CD4-positive, alpha-beta T cell (primary cell): ENCODE measurements at regions not wholly inside any gene's neighbourhood (a gene's known extent, or its start where the extent isn't known, plus 50 kb on each side); places are given as distances from the start of the nearest gene placed in this dataset.

Source experiments
- ATAC-seq: fragments of 200-7000 bp; cut with Tn5 transposase; one replicate; pipeline ENCODE4 v1.10.0; 2022; ENCODE audit warnings: mild to moderate bottlenecking; ENCODE audit not compliant: poor library complexity
- CTCF ChIA-PET: fragments of 350-600 bp; sonication (Branson Sonifier 250); formaldehyde crosslinking; loops from one replicate; lab custom pipeline; 2021; ENCODE audit warnings: antibody characterized with exemption, inconsistent platforms; lab: Charles Lee
- POLR2A ChIA-PET: fragments of 350-600 bp; sonication (Branson Sonifier 250); formaldehyde crosslinking; loops from one replicate; lab custom pipeline; 2021; ENCODE audit warnings: antibody characterized with exemption, inconsistent platforms; lab: Charles Lee
- DNase-seq, 14 experiments: peaks; one replicate each; pipeline ENCODE4 v3.0.0-alpha.2; 2013 to 2020; ENCODE audit warnings: mixed read lengths in 2 of 14
- H3K27ac ChIP-seq, 2 donors: one replicate each; pipeline versions ENCODE4 v1.5.1 to v1.7.0; 2013; ENCODE audit warnings: low read length in 2 of 2, low read depth in 1 of 2, mild to moderate bottlenecking in 1 of 2
- H3K27me3 ChIP-seq, 2 experiments: 1 replicate in 1 of 2; 2 replicates in 1 of 2; pipeline versions ENCODE4 v1.6.1 to v1.7.0; 2013; ENCODE audit warnings: low read length in 2 of 2, control low read depth in 1 of 2, mild to moderate bottlenecking in 1 of 2, moderate library complexity in 1 of 2; ENCODE audit not compliant: insufficient read depth in 2 of 2, control insufficient read depth in 1 of 2
- H3K36me3 ChIP-seq: one replicate; pipeline ENCODE4 v1.6.1; 2013; ENCODE audit warnings: low read length, control low read depth; ENCODE audit not compliant: insufficient read depth
- H3K4me1 ChIP-seq: one replicate; pipeline ENCODE4 v1.6.1; 2013; ENCODE audit warnings: low read length, control low read depth; ENCODE audit not compliant: insufficient read depth
- H3K4me3 ChIP-seq: one replicate; pipeline ENCODE4 v1.5.1; 2013; ENCODE audit warnings: mild to moderate bottlenecking, low read length, moderate library complexity
- H3K9me3 ChIP-seq, 2 experiments: 1 replicate in 1 of 2; 2 replicates in 1 of 2; pipeline versions ENCODE4 v1.6.1 to v1.7.0; 2013; ENCODE audit warnings: low read length in 2 of 2, mild to moderate bottlenecking in 2 of 2, control low read depth in 1 of 2, moderate library complexity in 1 of 2; ENCODE audit not compliant: control insufficient read depth in 1 of 2, insufficient read depth in 1 of 2
- H3K27ac Mint-ChIP-seq: one replicate; pipeline ENCODE4 v1.8.0; 2020; ENCODE audit warnings: mixed read lengths
- H3K27me3 Mint-ChIP-seq: one replicate; pipeline ENCODE4 v1.8.0; 2021; ENCODE audit warnings: mixed read lengths
- H3K36me3 Mint-ChIP-seq: one replicate; pipeline ENCODE4 v1.8.0; 2021; ENCODE audit warnings: low read depth, mixed read lengths
- H3K4me1 Mint-ChIP-seq: one replicate; pipeline ENCODE4 v1.8.0; 2021; ENCODE audit warnings: low read depth, mixed read lengths
- H3K4me3 Mint-ChIP-seq: one replicate; pipeline ENCODE4 v1.8.0; 2020; ENCODE audit warnings: mild to moderate bottlenecking, mixed read lengths
- H3K9me3 Mint-ChIP-seq: one replicate; pipeline ENCODE4 v1.8.0; 2020; ENCODE audit warnings: mixed read lengths
- CTCF ChIP-seq: fragments of 200-600 bp; IDR thresholded peaks from one replicate; pipeline ENCODE4 v1.8.0; 2022; ENCODE audit warnings: antibody characterized with exemption, mild to moderate bottlenecking
- intact Hi-C, 2 experiments: fragments of 100-400 bp; cut with DNase I in 1 of 2; cut with micrococcal nuclease in 1 of 2; formaldehyde crosslinking; loops; one replicate each; pipeline versions ENCODE4 v1.15.1 to v1.9.0; 2023 to 2025; cut with DNase I, micrococcal nuclease

DNA sequence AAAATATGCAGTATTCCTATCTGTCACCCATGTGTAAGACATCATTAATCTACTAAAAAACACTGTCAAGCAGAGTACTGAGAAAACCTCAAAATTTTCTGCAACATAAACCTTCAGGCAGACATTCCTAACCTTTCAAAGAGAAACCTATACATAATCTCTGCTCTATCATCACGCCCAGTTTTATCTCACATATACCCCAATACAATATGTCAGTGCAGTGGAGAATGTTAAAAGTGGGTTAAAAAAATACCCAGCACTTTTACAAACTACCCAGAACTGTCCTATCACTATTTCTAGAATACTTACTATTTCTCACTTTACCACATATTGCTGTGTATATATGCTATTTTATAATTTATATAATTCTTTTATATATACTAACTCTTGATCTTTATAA, 922.0 kb upstream of the SORCS1 start:
- peaks cover 0 to 2% of the 10 kb centered on the region in 2 experiments for H3K9me3 ChIP-seq
- H3K36me3 ChIP-seq: no peaks in the 10 kb centered on the region
- TF ChIP-seq CTCF: no peak
- no peak for ATAC-seq
- ChIA-PET CTCF (no interaction called here), POLR2A (no interaction called here)
- Mint-ChIP-seq H3K36me3 (no peaks in the 10 kb centered on the region), H3K9me3 (peaks cover 5% of the 10 kb centered on the region), H3K4me3 (no peak overlapping the region), H3K27me3 (no peaks in the 10 kb centered on the region), H3K27ac (no peak overlapping the region), H3K4me1 (no peaks in the 10 kb centered on the region)
- intact Hi-C loops: no loop called here
- H3K4me1 ChIP-seq: no peaks in the 10 kb centered on the region
- no peaks in the 10 kb centered on the region for H3K27me3 ChIP-seq
- DNase-seq: no peak
- H3K4me3 ChIP-seq: no peak overlapping the region
- H3K27ac ChIP-seq: no peak overlapping the region

DNA sequence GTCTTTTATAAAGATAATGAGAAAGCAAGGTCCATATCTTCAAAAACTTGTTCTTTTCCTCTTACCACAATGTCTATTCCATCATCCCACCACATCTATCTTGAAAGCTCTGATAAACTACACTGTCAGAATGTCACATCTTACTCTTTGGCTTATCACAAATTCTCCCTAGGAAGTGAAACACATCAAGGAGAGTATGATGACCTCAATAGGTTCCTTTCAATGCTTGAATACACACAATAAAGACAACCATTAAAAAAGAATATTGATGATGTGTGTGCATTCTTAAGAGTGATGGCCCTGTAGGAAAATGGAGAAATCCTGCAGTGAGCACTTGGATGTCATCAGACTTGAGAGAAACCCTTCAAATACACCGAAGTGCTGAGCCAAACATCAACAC, 918.1 kb upstream of the SORCS1 start:
- Mint-ChIP-seq H3K4me3 (no peak overlapping the region), H3K9me3 (peaks cover 10% of the 10 kb centered on the region), H3K27ac (no peak overlapping the region), H3K4me1 (no peaks in the 10 kb centered on the region), H3K36me3 (no peaks in the 10 kb centered on the region), H3K27me3 (no peaks in the 10 kb centered on the region)
- H3K9me3 ChIP-seq: peaks cover 0 to under 1% of the 10 kb centered on the region in 2 experiments
- CTCF ChIA-PET: no interaction called here
- ATAC-seq (no peak), DNase-seq (no peak)
- TF ChIP-seq CTCF: no peak
- POLR2A ChIA-PET: no interaction called here
- no peak overlapping the region for H3K4me3 ChIP-seq
- no peaks in the 10 kb centered on the region for H3K4me1 ChIP-seq
- H3K36me3 ChIP-seq: no peaks in the 10 kb centered on the region
- no peak overlapping the region for H3K27ac ChIP-seq
- intact Hi-C loops: no loop called here
- no peaks in the 10 kb centered on the region for H3K27me3 ChIP-seq

GRCh38 chr10:108078263-108078662, 913.8 kb upstream of the SORCS1 start:
- CTCF ChIA-PET: no interaction called here
- Histone ChIP-seq H3K9me3 (peaks cover 0 to 4% of the 10 kb centered on the region in 2 experiments), H3K27me3 (no peaks in the 10 kb centered on the region), H3K4me1 (no peaks in the 10 kb centered on the region), H3K4me3 (no peak overlapping the region), H3K36me3 (no peaks in the 10 kb centered on the region), H3K27ac (no peak overlapping the region)
- intact Hi-C loops: no loop called here
- Mint-ChIP-seq H3K4me1 (no peaks in the 10 kb centered on the region), H3K36me3 (no peaks in the 10 kb centered on the region), H3K27ac (no peak overlapping the region), H3K4me3 (no peak overlapping the region), H3K9me3 (peaks cover 12% of the 10 kb centered on the region), H3K27me3 (no peaks in the 10 kb centered on the region)
- POLR2A ChIA-PET: no interaction called here
- ATAC-seq (no peak), DNase-seq (no peak)
- no peak for TF ChIP-seq CTCF
